A673 (cell line): ENCODE measurements at regions not wholly inside any gene's neighbourhood (a gene's known extent, or its start where the extent isn't known, plus 50 kb on each side); places are given as distances from the start of the nearest gene placed in this dataset.

Source experiments
- BruUV-seq: library from RNA; stranded (reverse); fragments of 400-500 nt; replicated peaks from 2 replicates; lab custom pipeline; 2021; lab: Mats Ljungman, UMichigan
- CTCF ChIA-PET: fragments of 300-600 bp; sonication (Branson Sonifier 250); formaldehyde crosslinking; loops from one replicate; lab custom pipeline; 2022; ENCODE audit warnings: antibody characterized with exemption; lab: Charles Lee
- POLR2A ChIA-PET: fragments of 300-600 bp; sonication (Branson Sonifier 250); formaldehyde crosslinking; loops from one replicate; lab custom pipeline; 2022; ENCODE audit warnings: antibody characterized with exemption; ENCODE audit not compliant: low non-redundant PET; lab: Charles Lee
- DNase-seq: peaks from one replicate; pipeline ENCODE4 v3.0.0-alpha.2; 2015; ENCODE audit warnings: low spot score
- H3K27ac ChIP-seq: fragments of 200-600 bp; sonication (generic); 2 replicates; pipeline ENCODE4 v1.5.1; 2016; ENCODE audit warnings: mixed run types, low read depth, mild to moderate bottlenecking, mixed read lengths, antibody characterized with exemption, low read length; ENCODE audit not compliant: poor library complexity, severe bottlenecking
- H3K27me3 ChIP-seq: fragments of 200-600 bp; sonication (generic); replicated peaks from 2 replicates; pipeline ENCODE4 v1.6.1; 2017; ENCODE audit warnings: mixed run types, low read depth, mild to moderate bottlenecking, mixed read lengths, antibody characterized with exemption, low read length; ENCODE audit not compliant: insufficient read depth, poor library complexity
- H3K36me3 ChIP-seq: fragments of 200-600 bp; sonication (generic); 2 replicates; pipeline ENCODE4 v1.6.1; 2016; ENCODE audit warnings: mixed run types, mild to moderate bottlenecking, mixed read lengths, antibody characterized with exemption, low read length; ENCODE audit not compliant: insufficient read depth, poor library complexity, severe bottlenecking
- H3K4me1 ChIP-seq: fragments of 200-600 bp; sonication (generic); 2 replicates; pipeline ENCODE4 v1.6.1; 2017; ENCODE audit warnings: mixed run types, mild to moderate bottlenecking, mixed read lengths, antibody characterized with exemption, low read length; ENCODE audit not compliant: insufficient read depth, poor library complexity, severe bottlenecking
- H3K4me3 ChIP-seq: fragments of 200-600 bp; sonication (generic); 2 replicates; pipeline ENCODE4 v1.5.1; 2016; ENCODE audit warnings: low read depth, mixed run types, mild to moderate bottlenecking, mixed read lengths, low read length; ENCODE audit not compliant: poor library complexity, severe bottlenecking
- H3K9me3 ChIP-seq: fragments of 200-600 bp; sonication (generic); 2 replicates; pipeline ENCODE4 v1.6.1; 2016; ENCODE audit warnings: mixed run types, low read depth, mild to moderate bottlenecking, mixed read lengths, antibody characterized with exemption, low read length; ENCODE audit not compliant: poor library complexity, severe bottlenecking
- CTCF ChIP-seq: fragments of 300-800, 200-600 bp; sonication (generic); conservative IDR thresholded peaks from 2 replicates; pipeline ENCODE4 v1.5.1; 2017; ENCODE audit warnings: low read depth, mild to moderate bottlenecking, antibody characterized with exemption, low read length, moderate library complexity, mixed read lengths
- EZH2 ChIP-seq: fragments of 200-600 bp; sonication (generic); IDR thresholded peaks from 2 replicates; pipeline ENCODE4 v1.6.1; 2017; ENCODE audit warnings: borderline replicate concordance, low read depth, mild to moderate bottlenecking, mixed read lengths, antibody characterized with exemption, low read length; ENCODE audit not compliant: poor library complexity, severe bottlenecking
- intact Hi-C: fragments of 100-400 bp; cut with micrococcal nuclease; formaldehyde crosslinking; loops from one replicate; pipeline ENCODE4 v1.10.0; 2022; ENCODE audit not compliant: unreplicated experiment

- BruUV-seq: no TSS peak
- DNase-seq: no peak
- intact Hi-C loops: no loop called here
- CTCF ChIA-PET: no interaction called here
- Histone ChIP-seq H3K4me3 (no peak overlapping the region), H3K4me1 (peaks cover 5% of the 10 kb centered on the region), H3K27me3 (no peaks in the 10 kb centered on the region), H3K27ac (no peak overlapping the region), H3K9me3 (no peaks in the 10 kb centered on the region), H3K36me3 (no peaks in the 10 kb centered on the region)
- POLR2A ChIA-PET: no interaction called here
- TF ChIP-seq EZH2 (no peak), CTCF (no peak)
Observed at GRCh38 chr20:23138226-23138625, 52.1 kb upstream of the CD93 start.

GRCh38 chr20:23136893-23137745 is 51.0 kb upstream of the CD93 start:
- no peak for DNase-seq
- intact Hi-C loops: no loop called here
- H3K27me3 ChIP-seq: no peaks in the 10 kb centered on the region
- H3K36me3 ChIP-seq: no peaks in the 10 kb centered on the region
- ChIA-PET CTCF (no interaction called here), POLR2A (no interaction called here)
- H3K27ac ChIP-seq: no peak overlapping the region
- no peak overlapping the region for H3K4me3 ChIP-seq
- no TSS peak for BruUV-seq
- H3K9me3 ChIP-seq: no peaks in the 10 kb centered on the region
- no peaks in the 10 kb centered on the region for H3K4me1 ChIP-seq
- TF ChIP-seq EZH2: no peak
- TF ChIP-seq CTCF: no peak

GRCh38 chr20:23135449-23136420 is 49.6 kb upstream of the CD93 start:
- no peak overlapping the region for H3K4me3 ChIP-seq
- no TSS peak for BruUV-seq

More at GRCh38 chr20:23135449-23136420, 49.6 kb upstream of the CD93 start:
- intact Hi-C loops: no loop called here
- no peak for DNase-seq
- H3K27me3 ChIP-seq: no peaks in the 10 kb centered on the region
- ChIA-PET CTCF (no interaction called here), POLR2A (interaction anchor here (0.7 kb wide), 1 partner anchor 36 kb away, joined by 4 read pairs; no protein-coding TSS in a partner anchor)
- no peak overlapping the region for H3K27ac ChIP-seq
- TF ChIP-seq CTCF (no peak), EZH2 (no peak)
- H3K4me1 ChIP-seq: no peaks in the 10 kb centered on the region
- no peaks in the 10 kb centered on the region for H3K36me3 ChIP-seq
- H3K9me3 ChIP-seq: no peaks in the 10 kb centered on the region
